Adrenal gland (tissue), 5 donors: ENCODE measurements at regions not wholly inside any gene's neighbourhood (a gene's known extent, or its start where the extent isn't known, plus 50 kb on each side); places are given as distances from the start of the nearest gene placed in this dataset.

ENCODE experiments used
- POLR2A ChIP-seq, 2 donors: fragments of 450-650 bp; IDR thresholded peaks; one replicate each; pipeline ENCODE4 v1.6.1; 2017; ENCODE audit warnings: antibody characterized with exemption in 2 of 2, mild to moderate bottlenecking in 2 of 2, moderate library complexity in 1 of 2
- TF ChIP-seq, protein P1 (sequence below), 6 experiments: fragments of 450-650 bp in 4 of 6; fragments of 200-600 bp in 2 of 6; sonication (generic) in 1 of 6; IDR thresholded peaks; 1 replicate in 5 of 6; 2 replicates in 1 of 6; pipeline versions ENCODE4 v1.5.1 to v1.8.0; 2016 to 2021; ENCODE audit warnings: antibody characterized with exemption in 6 of 6, mild to moderate bottlenecking in 2 of 6, moderate library complexity in 1 of 6
- donor health status: DM: no; HTN: no; CAD: no.

DNA sequence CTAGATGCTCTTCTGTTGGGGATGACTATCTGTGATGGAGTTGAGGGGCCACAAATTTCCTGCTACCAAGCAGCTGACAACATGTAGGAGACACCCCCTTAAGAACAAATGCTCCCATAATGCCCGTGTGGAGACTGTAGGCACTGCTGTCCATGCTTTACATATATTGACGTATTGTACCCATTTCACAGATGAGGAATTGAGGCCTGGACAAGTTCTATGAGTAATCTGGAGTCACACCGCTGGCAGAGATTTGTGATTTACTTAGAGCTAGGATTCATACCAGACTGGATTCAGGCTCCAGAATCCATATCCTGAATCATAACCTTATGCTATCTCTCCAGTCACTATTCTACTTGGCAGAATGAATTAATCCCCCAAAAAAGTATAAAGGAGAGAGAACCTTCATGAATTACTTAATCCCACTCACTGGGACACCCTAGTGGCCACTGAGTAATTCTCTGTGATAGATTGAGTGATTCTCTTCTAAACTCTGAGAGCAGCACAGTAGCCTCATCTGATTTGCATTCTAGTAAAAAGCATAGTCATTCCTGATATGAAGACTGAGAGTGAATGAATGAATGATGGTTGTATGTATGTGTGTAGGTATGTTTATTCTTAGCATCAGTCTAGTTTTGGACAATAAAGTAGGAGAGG, 460.7 kb upstream of the MEIS1 start:
- TF ChIP-seq, protein P1, sequence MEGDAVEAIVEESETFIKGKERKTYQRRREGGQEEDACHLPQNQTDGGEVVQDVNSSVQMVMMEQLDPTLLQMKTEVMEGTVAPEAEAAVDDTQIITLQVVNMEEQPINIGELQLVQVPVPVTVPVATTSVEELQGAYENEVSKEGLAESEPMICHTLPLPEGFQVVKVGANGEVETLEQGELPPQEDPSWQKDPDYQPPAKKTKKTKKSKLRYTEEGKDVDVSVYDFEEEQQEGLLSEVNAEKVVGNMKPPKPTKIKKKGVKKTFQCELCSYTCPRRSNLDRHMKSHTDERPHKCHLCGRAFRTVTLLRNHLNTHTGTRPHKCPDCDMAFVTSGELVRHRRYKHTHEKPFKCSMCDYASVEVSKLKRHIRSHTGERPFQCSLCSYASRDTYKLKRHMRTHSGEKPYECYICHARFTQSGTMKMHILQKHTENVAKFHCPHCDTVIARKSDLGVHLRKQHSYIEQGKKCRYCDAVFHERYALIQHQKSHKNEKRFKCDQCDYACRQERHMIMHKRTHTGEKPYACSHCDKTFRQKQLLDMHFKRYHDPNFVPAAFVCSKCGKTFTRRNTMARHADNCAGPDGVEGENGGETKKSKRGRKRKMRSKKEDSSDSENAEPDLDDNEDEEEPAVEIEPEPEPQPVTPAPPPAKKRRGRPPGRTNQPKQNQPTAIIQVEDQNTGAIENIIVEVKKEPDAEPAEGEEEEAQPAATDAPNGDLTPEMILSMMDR (IDR thresholded peaks at IDR 0.05): peak in 1 of 6 experiments; percentile 19
- no peak for TF ChIP-seq POLR2A (IDR thresholded peaks at IDR 0.05)
